Trophoblast cell (in vitro differentiated cells and primary cell): ENCODE measurements at regions not wholly inside any gene's neighbourhood (a gene's known extent, or its start where the extent isn't known, plus 50 kb on each side); places are given as distances from the start of the nearest gene placed in this dataset.

Experiments used
- DNase-seq, 2 donors: peaks; one replicate each; pipeline ENCODE4 v3.0.0-alpha.2; 2016
- H2AFZ ChIP-seq: 2 replicates; pipeline ENCODE4 v1.6.1; 2013; ENCODE audit warnings: low read length, moderate library complexity, mild to moderate bottlenecking; ENCODE audit not compliant: insufficient read depth, poor library complexity
- H2AK5ac ChIP-seq: 2 replicates; pipeline ENCODE4 v1.6.1; 2013; ENCODE audit warnings: mild to moderate bottlenecking, low read length
- H2BK120ac ChIP-seq: 2 replicates; pipeline ENCODE4 v1.6.1; 2013; ENCODE audit warnings: low read length, mild to moderate bottlenecking, moderate library complexity; ENCODE audit not compliant: insufficient read depth, poor library complexity
- H2BK12ac ChIP-seq: 2 replicates; pipeline ENCODE4 v1.6.1; 2013; ENCODE audit warnings: mild to moderate bottlenecking, low read length, moderate library complexity
- H2BK5ac ChIP-seq: 2 replicates; pipeline ENCODE4 v1.6.1; 2013; ENCODE audit warnings: low read length, low read depth, moderate library complexity, mild to moderate bottlenecking; ENCODE audit not compliant: poor library complexity
- H3K14ac ChIP-seq: 2 replicates; pipeline ENCODE4 v1.6.1; 2013; ENCODE audit warnings: mild to moderate bottlenecking, low read length
- H3K18ac ChIP-seq: 2 replicates; pipeline ENCODE4 v1.6.1; 2013; ENCODE audit warnings: mild to moderate bottlenecking, low read length
- H3K23ac ChIP-seq: 2 replicates; pipeline ENCODE4 v1.6.1; 2013; ENCODE audit warnings: low read length
- H3K27ac ChIP-seq: 2 replicates; pipeline ENCODE4 v1.5.1; 2013; ENCODE audit warnings: low read depth, mild to moderate bottlenecking, inconsistent platforms, low read length, moderate library complexity
- H3K27me3 ChIP-seq: 2 replicates; pipeline ENCODE4 v1.6.1; 2013; ENCODE audit warnings: inconsistent platforms, mild to moderate bottlenecking, low read length, moderate library complexity; ENCODE audit not compliant: insufficient read depth
- H3K36me3 ChIP-seq, 2 experiments: 1 replicate in 1 of 2; 2 replicates in 1 of 2; pipeline ENCODE4 v1.6.1; 2013; ENCODE audit warnings: low read length in 2 of 2, mild to moderate bottlenecking in 2 of 2, moderate library complexity in 1 of 2; ENCODE audit not compliant: insufficient read depth in 2 of 2, control insufficient read depth in 1 of 2
- H3K4ac ChIP-seq: 2 replicates; pipeline ENCODE4 v1.6.1; 2013; ENCODE audit warnings: low read depth, mild to moderate bottlenecking, low read length, moderate library complexity
- H3K4me1 ChIP-seq, 2 experiments: 1 replicate in 1 of 2; 2 replicates in 1 of 2; pipeline ENCODE4 v1.6.1; 2013; ENCODE audit warnings: low read length in 2 of 2, mild to moderate bottlenecking in 2 of 2, moderate library complexity in 1 of 2; ENCODE audit not compliant: insufficient read depth in 2 of 2, control insufficient read depth in 1 of 2
- H3K4me2 ChIP-seq: 2 replicates; pipeline ENCODE4 v1.6.1; 2013; ENCODE audit warnings: inconsistent platforms, mild to moderate bottlenecking, low read length, moderate library complexity
- H3K4me3 ChIP-seq: 2 replicates; pipeline ENCODE4 v1.5.1; 2013; ENCODE audit warnings: mild to moderate bottlenecking, low read depth, low read length, inconsistent platforms
- H3K79me1 ChIP-seq: one replicate; pipeline ENCODE4 v1.6.1; 2013; ENCODE audit warnings: low read length
- H3K79me2 ChIP-seq: 2 replicates; pipeline ENCODE4 v1.6.1; 2013; ENCODE audit warnings: low read length, mild to moderate bottlenecking; ENCODE audit not compliant: control insufficient read depth, insufficient read depth, poor library complexity
- H3K9ac ChIP-seq: 2 replicates; pipeline ENCODE4 v1.6.1; 2013; ENCODE audit warnings: mild to moderate bottlenecking, low read length
- H3K9me3 ChIP-seq: 2 replicates; pipeline ENCODE4 v1.6.1; 2013; ENCODE audit warnings: low read depth, mild to moderate bottlenecking, control low read depth, inconsistent platforms, low read length; ENCODE audit not compliant: insufficient read depth
- H4K12ac ChIP-seq: 2 replicates; pipeline ENCODE4 v1.6.1; 2013; ENCODE audit warnings: low read depth, mild to moderate bottlenecking, low read length, moderate library complexity
- H4K8ac ChIP-seq: 2 replicates; pipeline ENCODE4 v1.6.1; 2013; ENCODE audit warnings: low read depth, mild to moderate bottlenecking, low read length, moderate library complexity
- H4K91ac ChIP-seq: one replicate; pipeline ENCODE4 v1.6.1; 2013; ENCODE audit warnings: low read depth, mild to moderate bottlenecking, low read length, moderate library complexity
- WGBS: extraction: QIAGEN DNeasy Blood & Tissue Kit; methylation state at CpG from one replicate; pipeline ENCODE4 v1.1.7; 2013; ENCODE audit warnings: missing lambda C conversion rate; ENCODE audit not compliant: insufficient read length, insufficient coverage; ENCODE audit errors: extremely low coverage; 5-methylcytosine and 5-hydroxymethylcytosine counted together

- no peak overlapping the region for H3K4ac ChIP-seq
- H3K14ac ChIP-seq = no peak overlapping the region
- H3K27ac ChIP-seq = no peak overlapping the region
- H3K4me3 ChIP-seq = no peak overlapping the region
- no peak overlapping the region for H2BK5ac ChIP-seq
- H3K79me2 ChIP-seq = no peaks in the 10 kb centered on the region
- no peak overlapping the region for H2BK12ac ChIP-seq
- H4K91ac ChIP-seq = no peak overlapping the region
- no peak overlapping the region for H3K9ac ChIP-seq
- DNase-seq = no peak
- no peaks in the 10 kb centered on the region for H3K36me3 ChIP-seq
- no peak overlapping the region for H4K12ac ChIP-seq
- H3K23ac ChIP-seq = no peak overlapping the region
- no peaks in the 10 kb centered on the region for H3K4me1 ChIP-seq
- H4K8ac ChIP-seq = no peak overlapping the region
- H3K4me2 ChIP-seq = no peak overlapping the region
- no peak overlapping the region for H3K18ac ChIP-seq
- H2AK5ac ChIP-seq = no peak overlapping the region
- no peaks in the 10 kb centered on the region for H3K27me3 ChIP-seq
- WGBS = no CpG with 5 or more reads among the region's 3 CpGs
- no peaks in the 10 kb centered on the region for H3K79me1 ChIP-seq
- no peaks in the 10 kb centered on the region for H3K9me3 ChIP-seq
- no peak overlapping the region for H2AFZ ChIP-seq
- H2BK120ac ChIP-seq = no peak overlapping the region
Observed at GRCh38 chr5:133686566-133686965, 74.2 kb upstream of the FSTL4 start.

DNA sequence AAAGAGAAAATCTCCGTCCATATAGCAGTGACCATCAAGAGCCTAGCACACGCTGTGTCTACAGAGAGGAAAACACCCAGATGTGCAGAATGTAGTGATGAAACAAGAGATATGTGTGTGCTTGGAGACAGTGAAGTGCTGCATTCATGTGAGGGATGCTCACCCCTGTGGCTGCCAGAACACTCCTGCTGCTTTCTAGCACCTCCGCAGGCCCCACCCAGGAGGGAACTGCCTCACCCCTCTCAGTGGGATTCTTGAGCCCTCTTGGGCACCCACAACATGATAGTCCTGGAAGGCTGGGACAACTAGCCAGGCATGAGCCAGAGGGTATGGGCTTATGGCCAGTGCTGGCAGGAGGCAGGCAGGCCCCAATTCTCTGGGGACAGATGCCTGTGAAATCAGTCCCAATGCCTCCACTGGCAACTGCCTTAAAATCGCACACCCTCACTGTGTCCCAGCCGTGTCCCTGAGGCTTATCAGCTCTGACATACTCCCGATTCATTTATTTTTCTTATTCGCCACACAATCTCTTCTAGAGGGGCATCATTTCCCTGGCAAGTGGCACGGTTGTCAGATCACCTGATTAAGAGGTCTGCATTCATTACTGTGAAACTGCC lies 73.2 kb upstream of the FSTL4 start:
- Histone ChIP-seq H2BK12ac (no peak overlapping the region), H4K8ac (no peak overlapping the region), H3K79me1 (no peaks in the 10 kb centered on the region), H3K4ac (no peak overlapping the region), H2BK120ac (no peak overlapping the region), H3K18ac (no peak overlapping the region), H2AK5ac (no peak overlapping the region), H4K12ac (no peak overlapping the region), H3K4me3 (no peak overlapping the region), H3K14ac (no peak overlapping the region), H3K27me3 (no peaks in the 10 kb centered on the region), H3K9ac (no peak overlapping the region), H2BK5ac (no peak overlapping the region), H3K4me1 (no peaks in the 10 kb centered on the region), H3K4me2 (no peak overlapping the region), H3K9me3 (no peaks in the 10 kb centered on the region), H3K23ac (no peak overlapping the region), H3K27ac (no peak overlapping the region), H3K36me3 (no peaks in the 10 kb centered on the region), H3K79me2 (no peaks in the 10 kb centered on the region), H2AFZ (no peak overlapping the region), H4K91ac (no peak overlapping the region)
- DNase-seq = no peak
- WGBS = no CpG with 5 or more reads among the region's 8 CpGs

DNA sequence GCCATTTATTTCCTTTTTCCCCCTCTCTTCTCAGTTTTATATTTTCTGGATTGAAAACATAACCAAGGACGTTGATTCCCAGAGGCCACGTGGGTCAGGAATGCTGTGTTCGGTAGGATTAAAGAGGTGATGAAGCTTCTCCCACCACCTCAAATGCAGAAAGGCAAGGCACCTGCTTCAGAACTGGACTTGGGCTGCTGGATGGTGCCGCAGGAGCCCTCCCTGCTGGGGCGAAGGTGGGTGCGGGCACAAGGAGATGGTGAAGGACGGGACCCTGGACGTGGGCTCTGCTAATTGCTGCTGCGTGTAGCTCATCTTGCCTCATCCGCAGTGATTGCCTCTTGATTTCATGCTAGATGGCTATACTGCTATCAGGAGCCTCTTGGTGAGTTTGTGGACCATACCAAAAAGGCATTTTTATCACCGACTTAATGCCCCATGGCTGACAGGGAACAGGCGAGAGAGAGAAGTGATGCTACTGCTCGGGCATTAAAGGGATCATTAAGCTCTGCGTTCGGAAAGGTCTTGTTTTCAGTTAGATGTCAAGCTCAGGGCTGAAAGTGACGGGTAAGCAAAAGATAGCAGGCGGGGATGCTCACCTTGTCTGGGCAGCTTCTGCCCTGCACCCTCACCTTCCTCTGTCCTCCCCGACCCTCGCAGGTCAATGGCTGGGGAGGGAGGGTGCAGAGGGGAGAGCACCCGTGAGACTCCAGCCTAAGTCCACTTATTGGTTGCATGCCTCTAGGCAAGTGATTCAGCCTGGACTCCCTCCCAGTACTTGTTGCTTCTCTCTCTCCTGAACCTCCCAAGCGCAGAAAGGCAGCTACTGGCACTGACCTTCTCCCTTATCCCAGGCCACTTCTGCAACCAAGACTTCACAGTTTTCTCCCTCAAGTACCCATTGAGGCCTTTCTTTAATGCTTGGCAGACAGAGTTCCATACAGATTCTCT lies 71.6 kb upstream of the FSTL4 start:
- Histone ChIP-seq H4K8ac (no peak overlapping the region), H3K23ac (no peak overlapping the region), H2BK120ac (no peak overlapping the region), H3K79me2 (no peaks in the 10 kb centered on the region), H3K4me1 (no peaks in the 10 kb centered on the region), H3K4me2 (no peak overlapping the region), H3K4me3 (no peak overlapping the region), H3K9ac (no peak overlapping the region), H3K18ac (no peak overlapping the region), H2BK5ac (no peak overlapping the region), H3K9me3 (no peaks in the 10 kb centered on the region), H3K14ac (no peak overlapping the region), H3K36me3 (no peaks in the 10 kb centered on the region), H2BK12ac (no peak overlapping the region), H3K27me3 (no peaks in the 10 kb centered on the region), H2AK5ac (no peak overlapping the region), H3K4ac (no peak overlapping the region), H2AFZ (no peak overlapping the region), H3K79me1 (no peaks in the 10 kb centered on the region), H3K27ac (no peak overlapping the region), H4K12ac (no peak overlapping the region), H4K91ac (no peak overlapping the region)
- no CpG with 5 or more reads among the region's 21 CpGs for WGBS
- no peak for DNase-seq

DNA sequence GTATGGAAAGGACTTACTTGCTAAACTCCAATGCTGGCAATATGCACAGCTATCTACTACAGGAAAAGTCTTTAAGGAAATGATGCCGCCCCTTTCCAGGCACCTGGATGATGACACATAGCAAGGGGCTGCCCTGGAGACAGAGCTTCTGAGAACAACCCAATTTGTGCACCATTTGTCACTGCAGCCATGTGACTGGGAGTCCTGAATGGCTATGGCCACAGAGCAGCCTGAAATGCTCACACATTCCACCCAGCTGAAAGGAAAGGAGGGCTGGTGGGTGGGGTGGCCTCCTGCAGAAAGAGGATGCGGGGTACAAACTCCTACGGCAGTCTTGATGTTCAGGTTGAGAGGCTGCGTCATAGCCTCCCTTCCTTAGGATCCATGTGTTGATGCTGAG lies 70.1 kb upstream of the FSTL4 start:
- H3K18ac ChIP-seq = no peak overlapping the region
- H2AK5ac ChIP-seq = no peak overlapping the region
- H2BK120ac ChIP-seq = no peak overlapping the region
- no peak overlapping the region for H3K4ac ChIP-seq
- no peaks in the 10 kb centered on the region for H3K79me2 ChIP-seq
- H4K91ac ChIP-seq = no peak overlapping the region
- no peaks in the 10 kb centered on the region for H3K9me3 ChIP-seq
- H3K9ac ChIP-seq = no peak overlapping the region
- H3K4me2 ChIP-seq = no peak overlapping the region
- no peak overlapping the region for H4K12ac ChIP-seq
- H3K4me3 ChIP-seq = no peak overlapping the region
- no peak overlapping the region for H4K8ac ChIP-seq
- no peaks in the 10 kb centered on the region for H3K27me3 ChIP-seq
- H3K14ac ChIP-seq = no peak overlapping the region
- H3K27ac ChIP-seq = no peak overlapping the region
- no peaks in the 10 kb centered on the region for H3K79me1 ChIP-seq
- H2AFZ ChIP-seq = no peak overlapping the region
- no peak for DNase-seq
- no CpG with 5 or more reads among the region's 4 CpGs for WGBS
- H3K23ac ChIP-seq = no peak overlapping the region
- no peaks in the 10 kb centered on the region for H3K36me3 ChIP-seq
- no peak overlapping the region for H2BK5ac ChIP-seq
- H2BK12ac ChIP-seq = no peak overlapping the region
- no peaks in the 10 kb centered on the region for H3K4me1 ChIP-seq
